Small intestine (tissue), 7 donors: ENCODE measurements at regions not wholly inside any gene's neighbourhood (a gene's known extent, or its start where the extent isn't known, plus 50 kb on each side); places are given as distances from the start of the nearest gene placed in this dataset.

Source experiments
- DNase-seq, 2 donors: peaks; one replicate each; pipeline versions ENCODE4 v3.0.0 to v3.0.0-alpha.2; 2013
- FAIRE-seq: peaks from 2 replicates; lab custom pipeline; 2012; peaks lifted over from hg19 to GRCh38; lab: Jason Lieb, UNC
- H3K27ac ChIP-seq, 3 donors: one replicate each; pipeline ENCODE4 v1.5.1; 2013; ENCODE audit warnings: low read length in 2 of 3, mild to moderate bottlenecking in 2 of 3, control low read depth in 1 of 3, inconsistent platforms in 1 of 3, low read depth in 1 of 3, moderate library complexity in 1 of 3
- H3K27me3 ChIP-seq, 3 donors: one replicate each; pipeline ENCODE4 v1.6.1; 2013; ENCODE audit warnings: low read length in 3 of 3, inconsistent platforms in 1 of 3; ENCODE audit not compliant: control insufficient read depth in 3 of 3, insufficient read depth in 3 of 3
- H3K36me3 ChIP-seq, 3 donors: one replicate each; pipeline ENCODE4 v1.6.1; 2013; ENCODE audit warnings: low read length in 3 of 3, inconsistent platforms in 1 of 3, low read depth in 1 of 3, mild to moderate bottlenecking in 1 of 3, moderate library complexity in 1 of 3; ENCODE audit not compliant: control insufficient read depth in 3 of 3, insufficient read depth in 2 of 3
- H3K4me1 ChIP-seq, 3 donors: one replicate each; pipeline ENCODE4 v1.6.1; 2013; ENCODE audit warnings: low read length in 2 of 3, inconsistent platforms in 1 of 3, low read depth in 1 of 3, mild to moderate bottlenecking in 1 of 3, moderate library complexity in 1 of 3; ENCODE audit not compliant: control insufficient read depth in 3 of 3, insufficient read depth in 2 of 3
- H3K4me3 ChIP-seq, 3 donors: one replicate each; pipeline ENCODE4 v1.5.1; 2013; ENCODE audit warnings: low read length in 3 of 3, control low read depth in 1 of 3, inconsistent platforms in 1 of 3, low read depth in 1 of 3, mild to moderate bottlenecking in 1 of 3, moderate library complexity in 1 of 3
- H3K9me3 ChIP-seq, 2 donors: one replicate each; pipeline ENCODE4 v1.6.1; 2013; ENCODE audit warnings: low read depth in 1 of 2, low read length in 1 of 2; ENCODE audit not compliant: control insufficient read depth in 2 of 2, insufficient read depth in 1 of 2
- WGBS, 3 donors: extraction: QIAGEN DNeasy Blood & Tissue Kit; methylation state at CpG; one replicate each; pipeline ENCODE4 v1.1.7; 2013; 5-methylcytosine and 5-hydroxymethylcytosine counted together
- donor health status: healthy with polysubstance abuse.
- donor health status: control.
- donor health status: control.
- donor health status: Bipolar disorder and iron deficiency.
- donor health status: healthy.

- H3K9me3 ChIP-seq, result peaks cover 0 to 8% of the 10 kb centered on the region in 2 donors
- H3K4me1 ChIP-seq, result no peaks in the 10 kb centered on the region
- H3K27me3 ChIP-seq, result no peaks in the 10 kb centered on the region
- DNase-seq (peak; percentile 46 to 65), FAIRE-seq (no peak)
- H3K4me3 ChIP-seq, result no peak overlapping the region
- H3K36me3 ChIP-seq, result no peaks in the 10 kb centered on the region
- no peak overlapping the region for H3K27ac ChIP-seq
- WGBS, 3 donors, result 47 to 55% (median 53%) methylated on average over 2 of the region's 2 CpGs
These were observed 129.8 kb downstream of the SATB1 start for GRCh38 chr3:18295171-18295920.

GRCh38 chr3:18290157-18290556 is 135.0 kb downstream of the SATB1 start:
- Histone ChIP-seq H3K9me3 (no peaks in the 10 kb centered on the region), H3K4me3 (no peak overlapping the region), H3K36me3 (no peaks in the 10 kb centered on the region), H3K4me1 (no peaks in the 10 kb centered on the region), H3K27me3 (no peaks in the 10 kb centered on the region), H3K27ac (no peak overlapping the region)
- FAIRE-seq, result no peak
- no peak for DNase-seq

GRCh38 chr3:18288243-18288642 is 136.9 kb downstream of the SATB1 start:
- WGBS, 3 donors, result 24 to 52% (median 33%) methylated on average over 3 of the region's 3 CpGs
- H3K9me3 ChIP-seq, result no peaks in the 10 kb centered on the region
- H3K27me3 ChIP-seq, result no peaks in the 10 kb centered on the region
- H3K27ac ChIP-seq, result no peak overlapping the region
- DNase-seq, result no peak
- H3K4me1 ChIP-seq, result no peaks in the 10 kb centered on the region
- no peak overlapping the region for H3K4me3 ChIP-seq
- H3K36me3 ChIP-seq, result no peaks in the 10 kb centered on the region
- no peak for FAIRE-seq

GRCh38 chr3:18284716-18285115 is 140.4 kb downstream of the SATB1 start:
- 96 to 99% (median 98%) methylated on average over 2 of the region's 2 CpGs for WGBS, 3 donors
- DNase-seq (no peak), FAIRE-seq (no peak)
- H3K36me3 ChIP-seq, result no peaks in the 10 kb centered on the region
- no peaks in the 10 kb centered on the region for H3K27me3 ChIP-seq
- H3K9me3 ChIP-seq, result no peaks in the 10 kb centered on the region
- no peak overlapping the region for H3K4me3 ChIP-seq
- no peak overlapping the region for H3K27ac ChIP-seq
- no peaks in the 10 kb centered on the region for H3K4me1 ChIP-seq

GRCh38 chr3:18283680-18284079 is 141.5 kb downstream of the SATB1 start:
- Histone ChIP-seq H3K27ac (no peak overlapping the region), H3K9me3 (no peaks in the 10 kb centered on the region), H3K4me1 (no peaks in the 10 kb centered on the region), H3K36me3 (no peaks in the 10 kb centered on the region), H3K4me3 (no peak overlapping the region), H3K27me3 (no peaks in the 10 kb centered on the region)
- 5 to 45% (median 19%) methylated on average over 2 of the region's 2 CpGs for WGBS, 3 donors
- DNase-seq (no peak), FAIRE-seq (no peak)

- H3K4me3 ChIP-seq, result no peak overlapping the region
- FAIRE-seq, result no peak
- no peaks in the 10 kb centered on the region for H3K4me1 ChIP-seq
These were observed 142.6 kb downstream of the SATB1 start for GRCh38 chr3:18282507-18282906.

GRCh38 chr3:18279226-18279737 is 145.9 kb downstream of the SATB1 start:
- no peaks in the 10 kb centered on the region for H3K27me3 ChIP-seq
- no peak overlapping the region for H3K4me3 ChIP-seq
- FAIRE-seq (no peak), DNase-seq (no peak)
- H3K4me1 ChIP-seq, result no peaks in the 10 kb centered on the region
- no peak overlapping the region for H3K27ac ChIP-seq
- 78 to 85% (median 83%) methylated on average over 3 of the region's 3 CpGs for WGBS, 3 donors
- H3K9me3 ChIP-seq, result no peaks in the 10 kb centered on the region
- no peaks in the 10 kb centered on the region for H3K36me3 ChIP-seq

More at GRCh38 chr3:18282507-18282906, 142.6 kb downstream of the SATB1 start:
- H3K36me3 ChIP-seq, result no peaks in the 10 kb centered on the region
- H3K9me3 ChIP-seq, result no peaks in the 10 kb centered on the region
- H3K27ac ChIP-seq, result no peak overlapping the region
- 48 to 62% (median 53%) methylated on average over 2 of the region's 2 CpGs for WGBS, 3 donors
- no peaks in the 10 kb centered on the region for H3K27me3 ChIP-seq
- no peak for DNase-seq

- peaks cover 0 to 4% of the 10 kb centered on the region in 2 donors for H3K9me3 ChIP-seq
- FAIRE-seq (no peak), DNase-seq (no peak)
- H3K27me3 ChIP-seq, result peaks cover 0 to 2% (median 0%) of the 10 kb centered on the region in 3 donors
- H3K36me3 ChIP-seq, result no peaks in the 10 kb centered on the region
- no peak overlapping the region for H3K4me3 ChIP-seq
- H3K4me1 ChIP-seq, result no peaks in the 10 kb centered on the region
- no peak overlapping the region for H3K27ac ChIP-seq
- WGBS, 3 donors, result 69 to 80% (median 78%) methylated on average over 1 of the region's 1 CpG
These were observed 160.3 kb downstream of the SATB1 start for GRCh38 chr3:18264853-18265252.
